H1 (cell line): ENCODE measurements at regions not wholly inside any gene's neighbourhood (a gene's known extent, or its start where the extent isn't known, plus 50 kb on each side); places are given as distances from the start of the nearest gene placed in this dataset.

Experiments
- CTCF ChIA-PET: fragments of 300-600 bp; sonication (Branson Sonifier 250); formaldehyde crosslinking; loops from one replicate; lab custom pipeline; 2021; ENCODE audit not compliant: partially characterized antibody; lab: Charles Lee
- POLR2A ChIA-PET: fragments of 300-600 bp; sonication (Branson Sonifier 250); formaldehyde crosslinking; loops from one replicate; lab custom pipeline; 2021; ENCODE audit warnings: inconsistent platforms; ENCODE audit not compliant: partially characterized antibody; lab: Charles Lee
- DNase-seq, 2 experiments: peaks; one replicate each; pipeline versions ENCODE4 v3.0.0 to v3.0.0-alpha.2; 2010 to 2022; ENCODE audit warnings: low spot score in 2 of 2, low read depth in 1 of 2, mixed read lengths in 1 of 2
- FAIRE-seq: peaks from 2 replicates; lab custom pipeline; 2011; peaks lifted over from hg19 to GRCh38; lab: Jason Lieb, UNC
- H2AFZ ChIP-seq: 2 replicates; pipeline ENCODE4 v1.8.1; 2012; ENCODE audit warnings: low read length, inconsistent platforms
- H2AK5ac ChIP-seq: 2 replicates; pipeline ENCODE4 v1.6.1; 2013; ENCODE audit warnings: low read depth, low read length
- H2BK120ac ChIP-seq: replicated peaks from 2 replicates; pipeline ENCODE3; 2013; ENCODE audit warnings: low read depth, low read length, inconsistent platforms
- H2BK12ac ChIP-seq: 2 replicates; pipeline ENCODE4 v1.6.1; 2013; ENCODE audit warnings: low read depth, low read length
- H2BK15ac ChIP-seq: 2 replicates; pipeline ENCODE4 v1.6.1; 2013; ENCODE audit warnings: low read length
- H2BK20ac ChIP-seq: 2 replicates; pipeline ENCODE4 v1.6.1; 2013; ENCODE audit warnings: low read length
- H2BK5ac ChIP-seq: 2 replicates; pipeline ENCODE4 v1.6.1; 2013; ENCODE audit warnings: low read depth, low read length
- H3K14ac ChIP-seq: 2 replicates; pipeline ENCODE4 v1.6.1; 2013; ENCODE audit warnings: inconsistent platforms; ENCODE audit not compliant: insufficient read length
- H3K18ac ChIP-seq: 2 replicates; pipeline ENCODE4 v1.6.1; 2013; ENCODE audit warnings: low read length; ENCODE audit errors: extremely low read depth
- H3K23ac ChIP-seq: 2 replicates; pipeline ENCODE4 v1.6.1; 2013; ENCODE audit warnings: inconsistent platforms; ENCODE audit not compliant: insufficient read length
- H3K23me2 ChIP-seq: 2 replicates; pipeline ENCODE4 v1.6.1; 2013; ENCODE audit warnings: low read depth, low read length
- H3K27ac ChIP-seq: 2 replicates; pipeline ENCODE4 v1.6.1; 2011; ENCODE audit warnings: low read depth, low read length, inconsistent platforms
- H3K27me3 ChIP-seq, 4 experiments: replicated peaks in 1 of 4; 1 replicate in 1 of 4; 2 replicates in 3 of 4; pipeline versions ENCODE4 v1.6.1 to v1.8.1; 2011 to 2013; ENCODE audit warnings: low read length in 3 of 4, mild to moderate bottlenecking in 3 of 4, inconsistent platforms in 2 of 4, mixed read lengths in 2 of 4, moderate library complexity in 1 of 4; ENCODE audit not compliant: control insufficient read depth in 3 of 4, insufficient read depth in 3 of 4; ENCODE audit errors: extremely low read depth in 1 of 4
- H3K36me3 ChIP-seq, 4 experiments: 2 replicates each; pipeline versions ENCODE4 v1.6.1 to v1.8.1; 2011 to 2013; ENCODE audit warnings: mild to moderate bottlenecking in 4 of 4, low read length in 3 of 4, moderate library complexity in 2 of 4, control low read depth in 1 of 4, inconsistent platforms in 1 of 4; ENCODE audit not compliant: insufficient read depth in 4 of 4, control insufficient read depth in 2 of 4
- H3K4ac ChIP-seq: replicated peaks from 2 replicates; pipeline ENCODE3; 2013; ENCODE audit warnings: low read length, low read depth, mixed read lengths, inconsistent platforms; ENCODE audit not compliant: insufficient read length
- H3K4me1 ChIP-seq, 4 experiments: replicated peaks in 1 of 4; 1 replicate in 1 of 4; 2 replicates in 3 of 4; pipeline versions ENCODE4 v1.6.1 to v1.8.1; 2011 to 2013; ENCODE audit warnings: low read length in 3 of 4, inconsistent platforms in 2 of 4, mixed read lengths in 1 of 4; ENCODE audit not compliant: insufficient read depth in 4 of 4, control insufficient read depth in 3 of 4
- H3K4me2 ChIP-seq, 2 experiments: 2 replicates each; pipeline versions ENCODE4 v1.6.1 to v1.8.1; 2011 to 2013; ENCODE audit warnings: low read depth in 2 of 2, low read length in 2 of 2, control low read depth in 1 of 2, inconsistent platforms in 1 of 2, mild to moderate bottlenecking in 1 of 2; ENCODE audit not compliant: insufficient read depth in 1 of 2
- H3K4me3 ChIP-seq, 4 experiments: fragments of 200-600, 300-600 bp in 1 of 4; sonication (generic), shearing (Covaris generic), sonication (Bioruptor Twin) in 1 of 4; 2 replicates each; pipeline versions ENCODE4 v1.5.1 to v1.8.1; 2011 to 2016; ENCODE audit warnings: low read length in 4 of 4, low read depth in 3 of 4, control low read depth in 2 of 4, inconsistent platforms in 2 of 4, mild to moderate bottlenecking in 2 of 4, mixed read lengths in 1 of 4, moderate library complexity in 1 of 4; ENCODE audit not compliant: insufficient read depth in 2 of 4; ENCODE audit errors: extremely low read depth in 1 of 4
- H3K56ac ChIP-seq: replicated peaks from 2 replicates; pipeline ENCODE3; 2013; ENCODE audit warnings: low read depth, mild to moderate bottlenecking, mixed read lengths, low read length, inconsistent platforms; ENCODE audit not compliant: insufficient read length
- H3K79me1 ChIP-seq: 2 replicates; pipeline ENCODE4 v1.6.1; 2013; ENCODE audit warnings: low read depth, low read length, control low read depth
- H3K79me2 ChIP-seq, 2 experiments: 2 replicates each; pipeline versions ENCODE4 v1.6.1 to v1.8.1; 2012 to 2013; ENCODE audit warnings: low read length in 2 of 2, mild to moderate bottlenecking in 2 of 2, inconsistent platforms in 1 of 2; ENCODE audit not compliant: insufficient read depth in 2 of 2, control insufficient read depth in 1 of 2
- H3K9ac ChIP-seq, 4 experiments: replicated peaks in 1 of 4; 1 replicate in 1 of 4; 2 replicates in 3 of 4; pipeline versions ENCODE4 v1.6.1 to v1.8.1; 2011 to 2013; ENCODE audit warnings: low read depth in 3 of 4, low read length in 3 of 4, control low read depth in 2 of 4, mild to moderate bottlenecking in 2 of 4, moderate library complexity in 2 of 4, inconsistent platforms in 1 of 4; ENCODE audit errors: extremely low read depth in 1 of 4
- H3K9me3 ChIP-seq, 2 experiments: 2 replicates each; pipeline versions ENCODE4 v1.6.1 to v1.8.1; 2012 to 2013; ENCODE audit warnings: mild to moderate bottlenecking in 2 of 2, moderate library complexity in 2 of 2, control low read depth in 1 of 2, inconsistent platforms in 1 of 2, low read depth in 1 of 2, low read length in 1 of 2, mixed read lengths in 1 of 2; ENCODE audit not compliant: insufficient read depth in 2 of 2
- H4K20me1 ChIP-seq, 2 experiments: replicated peaks in 1 of 2; 2 replicates each; pipeline versions ENCODE3 to v1.8.1; 2011 to 2013; ENCODE audit warnings: inconsistent platforms in 2 of 2, low read length in 2 of 2, mild to moderate bottlenecking in 1 of 2; ENCODE audit not compliant: insufficient read depth in 2 of 2, control insufficient read depth in 1 of 2
- H4K5ac ChIP-seq: 2 replicates; pipeline ENCODE4 v1.6.1; 2013; ENCODE audit warnings: low read length, low read depth, mixed read lengths, inconsistent platforms; ENCODE audit not compliant: insufficient read length
- H4K8ac ChIP-seq: 2 replicates; pipeline ENCODE4 v1.8.0; 2013; ENCODE audit warnings: mild to moderate bottlenecking, moderate library complexity, low read length, inconsistent platforms; ENCODE audit not compliant: insufficient read depth; ENCODE audit errors: extremely low read depth
- H4K91ac ChIP-seq: replicated peaks from 2 replicates; pipeline ENCODE3; 2013; ENCODE audit warnings: low read length, mixed read lengths, inconsistent platforms; ENCODE audit not compliant: insufficient read length
- E2F6 ChIP-seq: IDR thresholded peaks from 2 replicates; pipeline ENCODE4 v1.6.1; 2012; ENCODE audit warnings: inconsistent platforms
- KDM4A ChIP-seq: IDR thresholded peaks from one replicate; pipeline ENCODE4 v1.7.1; 2012; ENCODE audit warnings: low read depth, mild to moderate bottlenecking, moderate library complexity, low read length, inconsistent platforms; ENCODE audit not compliant: severe bottlenecking
- NANOG ChIP-seq: IDR thresholded peaks from 2 replicates; pipeline ENCODE4 v1.6.1; 2011; ENCODE audit warnings: low read length, low read depth, mild to moderate bottlenecking, inconsistent platforms; ENCODE audit not compliant: insufficient read depth, poor library complexity, severe bottlenecking
- TAF7 ChIP-seq: optimal IDR thresholded peaks from 2 replicates; pipeline ENCODE3; 2011; ENCODE audit warnings: low read depth, mild to moderate bottlenecking, inconsistent platforms, low read length, moderate library complexity, borderline replicate concordance
- ZNF274 ChIP-seq: IDR thresholded peaks from 2 replicates; pipeline ENCODE4 v1.7.0; 2012; ENCODE audit warnings: low read length, borderline replicate concordance; ENCODE audit errors: extremely low read depth
- TF ChIP-seq, protein P1 (sequence below): IDR thresholded peaks from 2 replicates; pipeline ENCODE4 v1.6.1; 2011; ENCODE audit warnings: low read depth, mild to moderate bottlenecking, low read length; ENCODE audit not compliant: insufficient read depth

DNA sequence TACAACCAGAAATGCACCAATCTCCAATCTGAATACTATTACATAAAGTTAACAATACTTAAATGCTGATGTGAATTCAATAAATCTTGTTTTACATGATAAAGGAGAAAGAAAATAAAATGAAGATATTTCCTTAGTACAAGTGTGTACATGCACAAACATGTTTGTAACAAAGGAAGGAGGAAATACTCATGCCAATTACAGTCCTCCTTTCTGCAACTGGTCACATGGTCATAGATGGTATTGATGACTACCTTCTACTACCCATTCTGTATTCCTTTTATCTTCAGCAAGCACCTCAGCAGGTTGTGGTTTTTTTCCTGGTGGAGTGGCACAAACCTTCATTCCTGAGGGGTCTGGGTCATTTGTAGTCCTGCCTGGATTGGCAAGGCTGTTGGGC lies 214.2 kb upstream of the GUCY1A2 start:
- H3K23me2 ChIP-seq = no peaks in the 10 kb centered on the region
- H3K56ac ChIP-seq = no peak overlapping the region
- no peak overlapping the region for H2AFZ ChIP-seq
- H3K79me1 ChIP-seq = no peaks in the 10 kb centered on the region
- no peak for DNase-seq
- H3K9me3 ChIP-seq = peaks cover 0 to 6% of the 10 kb centered on the region in 2 experiments; a peak in 2 of 4 replicates
- no peak for FAIRE-seq
- H4K20me1 ChIP-seq = no peaks in the 10 kb centered on the region
- no peak overlapping the region for H4K8ac ChIP-seq
- H3K27ac ChIP-seq = no peak overlapping the region
- H3K4me1 ChIP-seq = no peaks in the 10 kb centered on the region
- H3K4me3 ChIP-seq = no peak overlapping the region
- no peak overlapping the region for H2BK20ac ChIP-seq
- no peaks in the 10 kb centered on the region for H3K36me3 ChIP-seq
- POLR2A ChIA-PET = no interaction called here
- no peak overlapping the region for H3K18ac ChIP-seq
- no peak overlapping the region for H3K4ac ChIP-seq
- no peak overlapping the region for H3K23ac ChIP-seq
- no peak overlapping the region for H3K14ac ChIP-seq
- no peak overlapping the region for H2BK120ac ChIP-seq
- H2BK12ac ChIP-seq = no peak overlapping the region
- no peaks in the 10 kb centered on the region for H3K27me3 ChIP-seq
- no peak overlapping the region for H4K91ac ChIP-seq
- CTCF ChIA-PET = no interaction called here
- no peak overlapping the region for H3K9ac ChIP-seq
- H2BK15ac ChIP-seq = no peak overlapping the region
- no peak overlapping the region for H2BK5ac ChIP-seq
- no peak overlapping the region for H3K4me2 ChIP-seq
- H3K79me2 ChIP-seq = no peaks in the 10 kb centered on the region
- H2AK5ac ChIP-seq = no peak overlapping the region
- H4K5ac ChIP-seq = no peak overlapping the region
- TF ChIP-seq, protein P1, sequence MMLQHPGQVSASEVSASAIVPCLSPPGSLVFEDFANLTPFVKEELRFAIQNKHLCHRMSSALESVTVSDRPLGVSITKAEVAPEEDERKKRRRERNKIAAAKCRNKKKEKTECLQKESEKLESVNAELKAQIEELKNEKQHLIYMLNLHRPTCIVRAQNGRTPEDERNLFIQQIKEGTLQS = no peak
- no peak for TF ChIP-seq NANOG
- TF ChIP-seq TAF7 = no peak
- TF ChIP-seq KDM4A = no peak
- no peak for TF ChIP-seq E2F6
- TF ChIP-seq ZNF274 = no peak
